ENCODE measurements at regions not wholly inside any gene's neighbourhood (a gene's known extent, or its start where the extent isn't known, plus 50 kb on each side); places are given as distances from the start of the nearest gene placed in this dataset.

GRCh38 chr11:127063241-127063640, 62.7 kb upstream of the KIRREL3 start:
- Histone ChIP-seq H3K4me1 (ENCODE audit: insufficient read depth, low read length) (no peaks in the 10 kb centered on the region), H3K27me3 (ENCODE audit: insufficient read depth, low read length) (no peaks in the 10 kb centered on the region), H3K4me3 (ENCODE audit: low read length) (no peak overlapping the region)

GRCh38 chr11:127061947-127062346, 61.4 kb upstream of the KIRREL3 start:
- Histone ChIP-seq H3K9me3 (ENCODE audit: low read depth, low read length) (no peaks in the 10 kb centered on the region), H3K4me1 (ENCODE audit: insufficient read depth, low read length) (no peaks in the 10 kb centered on the region), H3K4me3 (ENCODE audit: low read length) (no peak overlapping the region), H3K27me3 (ENCODE audit: insufficient read depth, low read length) (no peaks in the 10 kb centered on the region)

More at GRCh38 chr11:127063241-127063640, 62.7 kb upstream of the KIRREL3 start:
- no peaks in the 10 kb centered on the region for H3K9me3 ChIP-seq (ENCODE audit: low read depth, low read length)

- no peaks in the 10 kb centered on the region for H3K9me3 ChIP-seq (ENCODE audit: low read depth, low read length)
- no peaks in the 10 kb centered on the region for H3K27me3 ChIP-seq (ENCODE audit: insufficient read depth, low read length)
- H3K4me1 ChIP-seq (ENCODE audit: insufficient read depth, low read length) = no peaks in the 10 kb centered on the region
- no peak overlapping the region for H3K4me3 ChIP-seq (ENCODE audit: low read length)
Observed at GRCh38 chr11:127059750-127060149, 59.2 kb upstream of the KIRREL3 start.

GRCh38 chr11:127059286-127059685, 58.7 kb upstream of the KIRREL3 start:
- no peak overlapping the region for H3K4me3 ChIP-seq (ENCODE audit: low read length)
- H3K4me1 ChIP-seq (ENCODE audit: insufficient read depth, low read length) = no peaks in the 10 kb centered on the region
- no peaks in the 10 kb centered on the region for H3K27me3 ChIP-seq (ENCODE audit: insufficient read depth, low read length)
- no peaks in the 10 kb centered on the region for H3K9me3 ChIP-seq (ENCODE audit: low read depth, low read length)

GRCh38 chr11:127058524-127058923, 58.0 kb upstream of the KIRREL3 start:
- no peak overlapping the region for H3K4me3 ChIP-seq (ENCODE audit: low read length)
- H3K9me3 ChIP-seq (ENCODE audit: low read depth, low read length) = no peaks in the 10 kb centered on the region
- no peaks in the 10 kb centered on the region for H3K4me1 ChIP-seq (ENCODE audit: insufficient read depth, low read length)
- H3K27me3 ChIP-seq (ENCODE audit: insufficient read depth, low read length) = no peaks in the 10 kb centered on the region

- H3K4me3 ChIP-seq (ENCODE audit: low read length) = no peak overlapping the region
- no peaks in the 10 kb centered on the region for H3K9me3 ChIP-seq (ENCODE audit: low read depth, low read length)
- H3K27me3 ChIP-seq (ENCODE audit: insufficient read depth, low read length) = no peaks in the 10 kb centered on the region
- H3K4me1 ChIP-seq (ENCODE audit: insufficient read depth, low read length) = no peaks in the 10 kb centered on the region
Observed at GRCh38 chr11:127057126-127057525, 56.6 kb upstream of the KIRREL3 start.

GRCh38 chr11:127056338-127056971, 55.9 kb upstream of the KIRREL3 start:
- H3K9me3 ChIP-seq (ENCODE audit: low read depth, low read length) = no peaks in the 10 kb centered on the region
- no peaks in the 10 kb centered on the region for H3K27me3 ChIP-seq (ENCODE audit: insufficient read depth, low read length)
- no peak overlapping the region for H3K4me3 ChIP-seq (ENCODE audit: low read length)
- H3K4me1 ChIP-seq (ENCODE audit: insufficient read depth, low read length) = no peaks in the 10 kb centered on the region

- H3K27me3 ChIP-seq (ENCODE audit: insufficient read depth, low read length) = no peaks in the 10 kb centered on the region
- H3K4me1 ChIP-seq (ENCODE audit: insufficient read depth, low read length) = no peaks in the 10 kb centered on the region
- H3K4me3 ChIP-seq (ENCODE audit: low read length) = no peak overlapping the region
- no peaks in the 10 kb centered on the region for H3K9me3 ChIP-seq (ENCODE audit: low read depth, low read length)
Observed at GRCh38 chr11:127055236-127055635, 54.7 kb upstream of the KIRREL3 start.

GRCh38 chr11:127054153-127054552, 53.6 kb upstream of the KIRREL3 start:
- Histone ChIP-seq H3K9me3 (ENCODE audit: low read depth, low read length) (no peaks in the 10 kb centered on the region), H3K27me3 (ENCODE audit: insufficient read depth, low read length) (no peaks in the 10 kb centered on the region), H3K4me1 (ENCODE audit: insufficient read depth, low read length) (no peaks in the 10 kb centered on the region), H3K4me3 (ENCODE audit: low read length) (no peak overlapping the region)

- no peaks in the 10 kb centered on the region for H3K4me1 ChIP-seq (ENCODE audit: insufficient read depth, low read length)
- H3K4me3 ChIP-seq (ENCODE audit: low read length) = no peak overlapping the region
- no peaks in the 10 kb centered on the region for H3K9me3 ChIP-seq (ENCODE audit: low read depth, low read length)
- H3K27me3 ChIP-seq (ENCODE audit: insufficient read depth, low read length) = no peaks in the 10 kb centered on the region
Observed at GRCh38 chr11:127052404-127052803, 51.8 kb upstream of the KIRREL3 start.

All from mononuclear cell (primary cell).